ENCODE measurements at regions not wholly inside any gene's neighbourhood (a gene's known extent, or its start where the extent isn't known, plus 50 kb on each side); places are given as distances from the start of the nearest gene placed in this dataset.
"Not testable (repeated sequence)": the region's sequence is repeated elsewhere in the genome, so short reads cannot be mapped to it uniquely, and the experiment has no call there.

GRCh38 chr6:118701260-118701659 is 49.9 kb upstream of the CEP85L start:
- not testable (repeated sequence) for H3K27me3 Mint-ChIP-seq (ENCODE audit: low read depth); H3K9me3 Mint-ChIP-seq; DNase-seq; H3K27ac Mint-ChIP-seq; H3K4me3 Mint-ChIP-seq
- intact Hi-C loops (cut with micrococcal nuclease): loop anchor here (10.0 kb wide), 1 partner anchor 1026 kb away; the partner anchor contains the start of gene NUS1
- H3K4me1 Mint-ChIP-seq (ENCODE audit: low read depth): peaks cover 70% of the 10 kb centered on the region
- H3K36me3 Mint-ChIP-seq (ENCODE audit: low read depth): peaks cover 11% of the 10 kb centered on the region
- CTCF ChIA-PET: interaction anchor here (0.5 to 0.7 kb wide), 4 partner anchors 27 to 1098 kb away, joined by 3 to 4 read pairs (median 3); no protein-coding TSS in a partner anchor

Measured in activated naive CD4-positive, alpha-beta T cell treated with anti-CD3 and anti-CD28 coated beads for 36 hours (primary cell).